B cell (primary cell): ENCODE measurements at regions not wholly inside any gene's neighbourhood (a gene's known extent, or its start where the extent isn't known, plus 50 kb on each side); places are given as distances from the start of the nearest gene placed in this dataset.

Experiments used
- ATAC-seq: fragments of 200-7000 bp; cut with Tn5 transposase; one replicate; pipeline ENCODE4 v1.10.0; 2021; ENCODE audit warnings: low read depth, mild to moderate bottlenecking, moderate number of reproducible peaks, moderate library complexity
- CTCF ChIA-PET: fragments of 350-600 bp; sonication (Branson Sonifier 250); formaldehyde crosslinking; loops from one replicate; lab custom pipeline; 2021; ENCODE audit warnings: antibody characterized with exemption, inconsistent platforms; lab: Charles Lee
- POLR2A ChIA-PET: fragments of 350-600 bp; sonication (Branson Sonifier 250); formaldehyde crosslinking; loops from one replicate; lab custom pipeline; 2021; ENCODE audit warnings: antibody characterized with exemption; lab: Charles Lee
- DNase-seq: peaks from one replicate; pipeline ENCODE4 v3.0.0; 2013
- H2AFZ ChIP-seq: 2 replicates; pipeline ENCODE4 v1.6.1; 2012; ENCODE audit warnings: mild to moderate bottlenecking, low read depth, low read length; ENCODE audit not compliant: insufficient read depth, poor library complexity, severe bottlenecking
- H3K27ac ChIP-seq, 2 donors: 1 replicate in 1 of 2; 2 replicates in 1 of 2; pipeline ENCODE4 v1.5.1; 2012 to 2013; ENCODE audit warnings: low read length in 2 of 2, mild to moderate bottlenecking in 2 of 2, moderate library complexity in 1 of 2
- H3K27me3 ChIP-seq, 4 experiments: fragments of 200-600 bp in 1 of 4; sonication (generic) in 1 of 4; replicated peaks in 1 of 4; 1 replicate in 2 of 4; 2 replicates in 2 of 4; pipeline versions ENCODE4 v1.6.1 to v1.7.0; 2013 to 2016; ENCODE audit warnings: low read length in 3 of 4, mild to moderate bottlenecking in 2 of 4, mixed read lengths in 1 of 4, moderate library complexity in 1 of 4; ENCODE audit not compliant: insufficient read depth in 4 of 4, control insufficient read depth in 3 of 4; ENCODE audit errors: control extremely low read depth in 1 of 4
- H3K36me3 ChIP-seq, 2 experiments: replicated peaks in 1 of 2; 1 replicate in 1 of 2; 2 replicates in 1 of 2; pipeline versions ENCODE4 v1.6.1 to v1.7.1; 2013; ENCODE audit warnings: low read length in 1 of 2; ENCODE audit not compliant: insufficient read depth in 2 of 2, control insufficient read depth in 1 of 2; ENCODE audit errors: control extremely low read depth in 1 of 2, extremely low read depth in 1 of 2
- H3K4me1 ChIP-seq, 2 donors: fragments of 200-600 bp in 1 of 2; sonication (generic) in 1 of 2; 1 replicate in 1 of 2; 2 replicates in 1 of 2; pipeline versions ENCODE4 v1.5.1 to v1.6.1; 2013 to 2017; ENCODE audit warnings: low read length in 2 of 2; ENCODE audit not compliant: control insufficient read depth in 2 of 2, insufficient read depth in 2 of 2
- H3K4me2 ChIP-seq: replicated peaks from 2 replicates; pipeline ENCODE3; 2012; ENCODE audit warnings: mild to moderate bottlenecking, low read depth, low read length; ENCODE audit not compliant: poor library complexity, severe bottlenecking
- H3K4me3 ChIP-seq, 5 experiments: fragments of 200-600 bp in 1 of 5; sonication (generic) in 1 of 5; 1 replicate in 3 of 5; 2 replicates in 2 of 5; pipeline versions ENCODE4 v1.5.1 to v1.7.0; 2011 to 2016; ENCODE audit warnings: low read length in 4 of 5, mild to moderate bottlenecking in 4 of 5, low read depth in 2 of 5, control low read depth in 1 of 5, moderate library complexity in 1 of 5; ENCODE audit not compliant: insufficient read depth in 1 of 5; ENCODE audit errors: control extremely low read depth in 1 of 5, extremely low read depth in 1 of 5
- H3K79me2 ChIP-seq: fragments of 200-600 bp; sonication (generic); one replicate; pipeline ENCODE4 v1.6.0; 2016; ENCODE audit warnings: low read length; ENCODE audit not compliant: control insufficient read depth, insufficient read depth
- H3K9ac ChIP-seq: fragments of 200-600 bp; sonication (generic); 2 replicates; pipeline ENCODE4 v1.6.1; 2017; ENCODE audit warnings: mild to moderate bottlenecking, low read length, moderate library complexity
- H3K9me3 ChIP-seq, 3 donors: one replicate each; pipeline versions ENCODE4 v1.6.1 to v1.7.1; 2013; ENCODE audit warnings: low read length in 2 of 3; ENCODE audit not compliant: control insufficient read depth in 2 of 3, insufficient read depth in 1 of 3; ENCODE audit errors: control extremely low read depth in 1 of 3
- H4K20me1 ChIP-seq: 2 replicates; pipeline ENCODE4 v1.6.0; 2012; ENCODE audit warnings: mild to moderate bottlenecking, low read length; ENCODE audit not compliant: insufficient read depth, control insufficient read depth, poor library complexity, severe bottlenecking
- H3K27ac Mint-ChIP-seq: one replicate; pipeline ENCODE4 v1.8.0; 2021; ENCODE audit warnings: mixed read lengths
- H3K27me3 Mint-ChIP-seq: one replicate; pipeline ENCODE4 v1.8.0; 2021; ENCODE audit warnings: mixed read lengths
- H3K4me1 Mint-ChIP-seq: one replicate; pipeline ENCODE4 v1.8.0; 2021; ENCODE audit warnings: mixed read lengths
- H3K4me3 Mint-ChIP-seq: one replicate; pipeline ENCODE4 v1.8.0; 2021; ENCODE audit warnings: mixed read lengths
- H3K9me3 Mint-ChIP-seq: one replicate; pipeline ENCODE4 v1.8.0; 2022; ENCODE audit warnings: mixed read lengths; ENCODE audit not compliant: insufficient read depth
- CTCF ChIP-seq: fragments of 200-600 bp; IDR thresholded peaks from one replicate; pipeline ENCODE4 v1.8.0; 2022; ENCODE audit warnings: antibody characterized with exemption, mild to moderate bottlenecking
- EZH2 ChIP-seq: IDR thresholded peaks from 2 replicates; pipeline ENCODE4 v1.6.1; 2012; ENCODE audit warnings: borderline replicate concordance, low read depth, mild to moderate bottlenecking, moderate library complexity, low read length; ENCODE audit not compliant: insufficient read depth, poor library complexity, severe bottlenecking
- WGBS: methylation state at CpG from one replicate; pipeline ENCODE4 v1.1.5; 2013; ENCODE audit warnings: missing lambda C conversion rate; ENCODE audit not compliant: insufficient coverage; 5-methylcytosine and 5-hydroxymethylcytosine counted together
- intact Hi-C: fragments of 100-400 bp; cut with micrococcal nuclease; formaldehyde crosslinking; loops from one replicate; pipeline ENCODE4 v1.10.0; 2022

GRCh38 chr5:74394916-74395880 is 245.3 kb downstream of the ENC1 start:
- no peak overlapping the region for H3K27ac Mint-ChIP-seq
- ChIA-PET CTCF (interaction anchor here (1.2 to 3.1 kb wide), 3 partner anchors 243 to 254 kb away, joined by 4 to 24 read pairs (median 5); partner anchors contain the start of gene ENC1), POLR2A (no interaction called here)
- Histone ChIP-seq H3K27me3 (no peaks in the 10 kb centered on the region), H3K9me3 (no peaks in the 10 kb centered on the region), H3K4me2 (no peak overlapping the region), H3K9ac (no peak overlapping the region), H3K36me3 (no peaks in the 10 kb centered on the region), H3K27ac (no peak overlapping the region), H2AFZ (no peak overlapping the region), H3K79me2 (no peaks in the 10 kb centered on the region), H4K20me1 (no peaks in the 10 kb centered on the region), H3K4me1 (no peaks in the 10 kb centered on the region), H3K4me3 (no peak overlapping the region)
- ATAC-seq = no peak
- intact Hi-C loops = loop anchor here (1.0 to 2.0 kb wide), 2 partner anchors 247 to 254 kb away; no protein-coding TSS in a partner anchor
- H3K4me3 Mint-ChIP-seq = no peak overlapping the region
- peak; percentile 7 for DNase-seq
- WGBS = 82% methylated on average over 3 of the region's 10 CpGs
- H3K9me3 Mint-ChIP-seq = no peaks in the 10 kb centered on the region
- peaks cover 3% of the 10 kb centered on the region for H3K27me3 Mint-ChIP-seq
- no peaks in the 10 kb centered on the region for H3K4me1 Mint-ChIP-seq
- TF ChIP-seq EZH2 (no peak), CTCF (no peak)

- no peaks in the 10 kb centered on the region for H4K20me1 ChIP-seq
- peaks cover 3% of the 10 kb centered on the region for H3K27me3 Mint-ChIP-seq
- ChIA-PET CTCF (interaction anchor here (1.2 to 3.1 kb wide), 3 partner anchors 244 to 255 kb away, joined by 4 to 24 read pairs (median 5); partner anchors contain the start of gene ENC1), POLR2A (no interaction called here)
- H3K4me3 ChIP-seq = no peak overlapping the region
- H2AFZ ChIP-seq = no peak overlapping the region
- H3K36me3 ChIP-seq = no peaks in the 10 kb centered on the region
- no peaks in the 10 kb centered on the region for H3K79me2 ChIP-seq
- ATAC-seq (peak; percentile 31), DNase-seq (peak; percentile 13)
- TF ChIP-seq CTCF (no peak), EZH2 (no peak)
- H3K27ac ChIP-seq = no peak overlapping the region
- H3K4me1 Mint-ChIP-seq = no peaks in the 10 kb centered on the region
- H3K9me3 Mint-ChIP-seq = no peaks in the 10 kb centered on the region
- H3K9me3 ChIP-seq = no peaks in the 10 kb centered on the region
- no peaks in the 10 kb centered on the region for H3K27me3 ChIP-seq
- no peak overlapping the region for H3K9ac ChIP-seq
- H3K27ac Mint-ChIP-seq = no peak overlapping the region
- WGBS = 100% methylated on average over 3 of the region's 3 CpGs
- no peaks in the 10 kb centered on the region for H3K4me1 ChIP-seq
- intact Hi-C loops = loop anchor here (2.0 kb wide), 1 partner anchor 254 kb away; no protein-coding TSS in a partner anchor
- no peak overlapping the region for H3K4me3 Mint-ChIP-seq
- no peak overlapping the region for H3K4me2 ChIP-seq
Observed at GRCh38 chr5:74394528-74394915, 246.0 kb downstream of the ENC1 start.
